KOPT-K1 (cell line): ENCODE measurements at regions not wholly inside any gene's neighbourhood (a gene's known extent, or its start where the extent isn't known, plus 50 kb on each side); places are given as distances from the start of the nearest gene placed in this dataset.

Experiments used
- H3K27ac ChIP-seq: fragments of 200-600 bp; sonication (generic); 2 replicates; pipeline ENCODE4 v1.5.1; 2016; ENCODE audit warnings: antibody characterized with exemption, mild to moderate bottlenecking, low read depth, low read length; ENCODE audit not compliant: poor library complexity, severe bottlenecking
- H3K36me3 ChIP-seq: fragments of 200-600 bp; sonication (generic); 2 replicates; pipeline ENCODE4 v1.5.1; 2017; ENCODE audit warnings: antibody characterized with exemption, mild to moderate bottlenecking, low read length, moderate library complexity; ENCODE audit not compliant: insufficient read depth
- H3K9me3 ChIP-seq: fragments of 200-600 bp; sonication (generic); 2 replicates; pipeline ENCODE4 v1.5.1; 2017; ENCODE audit warnings: antibody characterized with exemption, low read length, mild to moderate bottlenecking; ENCODE audit not compliant: insufficient read depth, poor library complexity, severe bottlenecking

DNA sequence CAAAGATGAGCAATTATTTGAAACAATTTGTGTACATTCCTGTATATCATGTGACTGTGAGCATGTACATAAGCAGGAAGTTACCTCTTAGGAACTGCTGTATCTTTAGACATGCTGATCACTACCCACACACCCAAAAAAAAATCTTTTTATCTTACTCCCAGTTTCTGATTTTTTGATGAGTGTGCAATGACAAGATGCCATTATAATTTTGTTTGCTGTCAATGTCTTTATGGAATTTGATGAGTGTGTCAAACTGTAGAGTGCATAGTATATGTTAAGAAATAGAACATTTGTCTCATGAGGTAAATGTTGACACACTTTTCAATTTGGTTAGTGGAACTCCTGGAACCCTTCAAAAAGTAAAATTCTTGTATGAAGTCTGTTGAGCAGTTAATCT lies 84.0 kb upstream of the TMEFF2 start:
- no peaks in the 10 kb centered on the region for H3K36me3 ChIP-seq
- H3K9me3 ChIP-seq: no peaks in the 10 kb centered on the region
- no peak overlapping the region for H3K27ac ChIP-seq

DNA sequence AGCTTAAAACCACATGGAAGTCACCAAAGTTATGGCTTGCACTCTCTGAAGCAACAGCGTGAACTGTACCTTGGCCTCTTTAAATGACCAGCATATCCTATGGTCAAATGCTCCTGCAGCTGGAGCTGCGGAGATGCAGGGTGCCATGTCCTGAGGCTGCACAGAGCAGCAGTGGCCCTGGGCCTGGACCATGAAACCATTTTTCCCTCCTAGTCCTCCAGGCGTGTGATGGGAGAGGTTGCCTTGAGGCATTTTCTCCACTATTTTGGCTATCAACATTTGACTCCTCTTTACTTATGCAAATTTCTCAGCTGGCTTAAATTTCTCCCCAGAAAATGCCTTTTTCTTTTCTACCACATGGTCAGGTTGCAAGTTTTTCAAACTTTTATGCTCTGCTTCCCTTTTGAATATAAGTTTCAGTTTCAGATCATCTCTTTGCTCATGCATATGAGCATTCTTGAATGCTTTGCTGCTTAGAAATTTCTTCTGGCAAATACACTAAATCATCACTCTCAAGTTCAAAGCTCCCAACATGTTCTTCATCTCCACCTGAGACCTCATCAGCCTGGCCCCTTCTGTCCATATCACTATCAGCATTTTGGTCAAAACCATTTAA lies 82.9 kb upstream of the TMEFF2 start:
- Histone ChIP-seq H3K27ac (no peak overlapping the region), H3K36me3 (no peaks in the 10 kb centered on the region), H3K9me3 (no peaks in the 10 kb centered on the region)

DNA sequence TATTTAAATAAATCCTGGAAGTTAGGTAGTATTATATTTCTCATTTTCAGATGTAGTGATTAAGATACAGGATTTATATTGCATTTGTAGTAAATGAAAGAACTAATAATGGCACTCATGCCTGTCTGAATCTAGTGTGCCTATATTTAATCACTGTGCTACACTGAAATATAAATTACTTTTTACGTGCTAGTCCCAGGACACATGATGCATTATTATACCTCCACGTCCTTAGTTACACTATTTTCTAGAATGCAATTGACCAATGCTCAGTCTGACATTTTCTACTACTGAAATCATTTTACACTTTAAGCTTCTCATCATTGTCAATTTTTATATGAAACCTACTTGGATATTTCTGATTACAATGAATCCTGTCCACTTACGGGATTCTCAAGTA lies 80.9 kb upstream of the TMEFF2 start:
- Histone ChIP-seq H3K27ac (no peak overlapping the region), H3K36me3 (no peaks in the 10 kb centered on the region), H3K9me3 (no peaks in the 10 kb centered on the region)

DNA sequence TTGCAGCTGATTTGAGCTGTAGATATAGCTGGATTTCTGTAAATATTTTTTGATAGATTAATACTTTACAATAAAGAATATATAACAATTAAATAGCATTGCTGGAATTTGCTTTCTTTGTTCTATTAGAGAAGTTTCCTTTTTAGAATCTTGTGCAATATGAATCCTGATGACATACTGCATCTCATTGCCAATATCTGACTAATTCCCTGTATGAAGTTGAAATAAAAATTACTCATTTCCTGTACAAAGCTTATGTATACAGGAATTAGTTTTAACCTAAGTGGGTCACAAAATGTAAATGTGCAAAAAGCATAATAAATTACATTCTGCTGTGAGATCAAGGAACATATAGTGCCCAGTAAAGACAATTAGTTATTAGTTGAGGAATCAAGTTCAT lies 72.8 kb upstream of the TMEFF2 start:
- Histone ChIP-seq H3K9me3 (no peaks in the 10 kb centered on the region), H3K36me3 (no peaks in the 10 kb centered on the region), H3K27ac (no peak overlapping the region)

DNA sequence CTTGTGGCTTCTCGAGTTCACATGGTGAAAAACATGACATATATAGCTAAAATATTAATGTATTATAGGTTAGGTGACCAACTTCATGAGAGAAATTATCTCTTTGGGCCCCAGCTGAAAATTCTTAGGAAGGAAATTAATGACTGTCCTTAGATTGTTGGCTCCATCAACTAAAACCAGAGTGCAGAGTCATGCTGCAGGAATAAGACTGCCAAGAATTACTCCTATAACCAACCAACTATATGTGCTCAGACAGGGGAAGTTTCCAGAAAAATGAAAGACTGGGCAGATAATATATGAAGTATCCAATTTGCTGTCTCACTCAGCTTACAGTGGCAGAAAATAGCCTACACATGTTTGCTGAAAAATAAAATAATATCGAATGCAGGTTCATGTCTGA lies 71.0 kb upstream of the TMEFF2 start:
- no peaks in the 10 kb centered on the region for H3K36me3 ChIP-seq
- no peak overlapping the region for H3K27ac ChIP-seq
- H3K9me3 ChIP-seq: no peaks in the 10 kb centered on the region

DNA sequence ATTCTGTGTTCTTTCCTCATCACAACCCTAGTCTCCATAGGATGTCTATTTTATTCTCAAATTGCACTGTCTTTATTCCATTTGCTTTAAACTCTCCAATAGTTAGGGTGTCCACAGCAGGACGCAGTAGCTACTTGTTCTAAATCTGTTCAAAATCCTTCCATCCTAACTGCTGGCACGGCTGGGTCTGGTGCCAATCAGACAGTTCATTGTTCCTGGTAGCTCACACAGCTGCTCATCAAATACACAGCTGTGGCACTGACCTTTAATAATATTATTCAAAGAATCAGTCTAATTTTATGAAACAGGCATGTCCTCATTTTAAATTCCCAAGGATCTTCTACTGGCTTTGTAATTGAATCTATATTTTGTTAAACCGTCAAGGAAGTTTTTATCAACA lies 59.7 kb upstream of the TMEFF2 start:
- no peaks in the 10 kb centered on the region for H3K36me3 ChIP-seq
- H3K9me3 ChIP-seq: no peaks in the 10 kb centered on the region
- no peak overlapping the region for H3K27ac ChIP-seq

DNA sequence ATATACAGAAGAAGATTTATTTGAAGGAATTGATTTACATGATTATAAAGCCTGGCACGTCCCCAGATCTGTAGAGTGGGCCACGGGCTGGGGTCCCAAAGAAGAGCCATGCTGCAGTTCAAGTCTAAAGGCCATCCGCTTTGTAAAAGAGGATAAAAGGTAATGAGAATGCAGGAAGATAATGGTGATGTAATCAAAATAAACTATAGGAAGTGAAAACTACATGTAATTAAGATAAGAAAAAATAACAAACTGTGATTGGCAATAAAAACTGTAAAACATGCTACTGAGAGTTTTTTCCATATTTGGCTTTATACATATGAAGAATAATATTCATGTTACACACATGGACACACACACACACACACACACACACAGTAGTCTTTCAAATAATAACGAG lies 59.0 kb upstream of the TMEFF2 start:
- H3K27ac ChIP-seq: no peak overlapping the region
- no peaks in the 10 kb centered on the region for H3K9me3 ChIP-seq

DNA sequence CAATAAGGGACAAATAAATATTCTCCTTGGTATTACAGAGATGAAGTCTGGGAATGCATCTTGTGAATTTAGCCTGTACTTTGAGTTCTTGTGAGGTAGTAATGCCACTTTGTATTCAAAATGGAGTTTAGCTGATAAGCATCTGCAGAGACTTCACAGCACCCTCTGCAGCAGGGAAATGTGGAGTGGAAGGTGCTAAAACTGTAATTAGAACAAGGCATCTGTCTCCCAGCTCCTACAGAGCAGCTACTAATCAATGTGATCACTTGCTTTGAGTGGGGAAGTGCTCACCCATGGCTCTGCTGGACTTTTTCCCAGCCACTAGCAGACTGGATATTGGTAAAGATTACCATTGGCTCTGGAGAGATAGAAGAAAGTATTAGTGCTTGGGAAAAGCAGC lies 56.2 kb upstream of the TMEFF2 start:
- H3K27ac ChIP-seq: no peak overlapping the region
- H3K36me3 ChIP-seq: no peaks in the 10 kb centered on the region
- no peaks in the 10 kb centered on the region for H3K9me3 ChIP-seq

More for the DNA sequence above, 59.0 kb upstream of the TMEFF2 start:
- H3K36me3 ChIP-seq: no peaks in the 10 kb centered on the region

DNA sequence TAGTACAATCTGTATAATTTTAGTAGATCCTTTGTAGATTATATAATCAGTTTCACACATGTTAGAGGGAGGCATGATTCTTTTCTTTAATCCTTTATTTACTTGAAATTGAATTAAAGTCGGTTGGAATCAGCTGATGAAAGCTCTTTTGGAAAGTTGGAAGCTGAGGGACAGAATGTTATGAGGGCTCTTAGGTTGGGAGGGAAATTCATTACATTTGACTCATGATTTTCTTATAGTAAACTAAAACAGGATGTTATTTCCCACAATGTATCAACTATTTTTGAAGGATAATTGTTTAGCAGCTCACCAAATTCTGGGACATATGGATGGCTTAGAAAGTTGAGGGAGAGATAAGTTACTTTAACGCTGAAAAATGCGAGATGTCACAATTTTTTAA lies 52.7 kb upstream of the TMEFF2 start:
- H3K27ac ChIP-seq: no peak overlapping the region
- H3K9me3 ChIP-seq: no peaks in the 10 kb centered on the region
- H3K36me3 ChIP-seq: no peaks in the 10 kb centered on the region

DNA sequence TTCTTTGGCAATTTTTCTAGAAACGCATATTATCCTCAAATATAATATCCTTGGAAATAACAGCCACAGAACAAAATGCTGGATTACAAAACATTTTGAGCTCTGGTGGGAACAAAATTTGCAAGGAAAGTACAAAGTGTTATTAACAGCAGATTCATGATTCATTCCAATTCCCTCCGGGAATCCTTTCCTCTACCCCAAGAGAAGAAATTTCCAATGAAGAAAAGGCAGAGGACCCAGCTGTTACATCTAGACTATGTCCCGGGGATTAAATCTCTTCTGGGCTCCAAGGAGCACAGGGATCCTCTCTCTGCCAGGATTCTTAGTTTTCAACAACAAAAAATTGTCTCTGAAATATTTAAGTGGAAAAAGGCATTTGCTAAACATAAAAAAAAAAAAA lies 51.6 kb upstream of the TMEFF2 start:
- no peaks in the 10 kb centered on the region for H3K36me3 ChIP-seq
- H3K27ac ChIP-seq: no peak overlapping the region
- no peaks in the 10 kb centered on the region for H3K9me3 ChIP-seq

DNA sequence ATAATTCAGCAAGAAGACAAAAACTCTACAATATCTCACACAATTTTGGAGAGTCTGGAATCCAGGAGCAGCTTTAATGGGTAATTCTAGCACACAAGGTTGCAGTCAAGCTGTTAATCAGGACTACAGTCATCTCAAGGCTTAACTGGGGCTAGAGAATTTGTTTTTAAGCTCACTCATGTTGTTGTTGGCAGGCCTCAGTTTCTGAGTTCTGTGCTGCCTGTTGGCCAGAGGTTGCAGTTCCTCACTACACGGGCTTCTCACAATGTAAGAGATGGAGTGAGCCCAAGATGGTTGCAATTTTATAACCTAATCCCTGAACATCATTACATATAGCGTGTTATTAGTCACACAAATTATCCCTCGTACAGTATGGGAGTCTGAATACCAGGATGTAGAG lies 50.6 kb upstream of the TMEFF2 start:
- no peaks in the 10 kb centered on the region for H3K36me3 ChIP-seq
- H3K9me3 ChIP-seq: no peaks in the 10 kb centered on the region
- no peak overlapping the region for H3K27ac ChIP-seq
